ENCODE measurements at regions not wholly inside any gene's neighbourhood (a gene's known extent, or its start where the extent isn't known, plus 50 kb on each side); places are given as distances from the start of the nearest gene placed in this dataset.

- Histone ChIP-seq H3K36me3 (no peaks in the 10 kb centered on the region), H3K27me3 (no peaks in the 10 kb centered on the region), H3K9me3 (replicated peaks in 1 of 11) (peaks cover 0 to 5% (median 0%) of the 10 kb centered on the region in 11 experiments; a peak in 2 of 22 replicates), H3K4me2 (no peak overlapping the region), H4K20me1 (no peaks in the 10 kb centered on the region), H3K9ac (no peak overlapping the region), H3K4me3 (no peak overlapping the region), H3K27ac (no peak overlapping the region), H3K4me1 (no peaks in the 10 kb centered on the region)
- no peak for TF ChIP-seq Cebpa-rat (IDR thresholded peaks at IDR 0.05)
Observed at GRCh38 chr4:15294832-15295231, 133.0 kb upstream of the C1QTNF7 start.

- Histone ChIP-seq H3K36me3 (no peaks in the 10 kb centered on the region), H3K9me3 (replicated peaks in 1 of 11) (peaks cover 0 to 5% (median 0%) of the 10 kb centered on the region in 11 experiments; a peak in 2 of 22 replicates), H3K9ac (no peak overlapping the region), H3K27me3 (no peaks in the 10 kb centered on the region), H3K4me2 (no peak overlapping the region), H4K20me1 (no peaks in the 10 kb centered on the region), H3K4me1 (no peaks in the 10 kb centered on the region), H3K27ac (no peak overlapping the region), H3K4me3 (no peak overlapping the region)
- TF ChIP-seq Cebpa-rat (IDR thresholded peaks at IDR 0.05): no peak
Observed at GRCh38 chr4:15295421-15296162, 132.2 kb upstream of the C1QTNF7 start.

- Histone ChIP-seq H3K36me3 (no peaks in the 10 kb centered on the region), H3K4me1 (no peaks in the 10 kb centered on the region), H3K27ac (no peak overlapping the region), H3K4me3 (no peak overlapping the region), H3K27me3 (no peaks in the 10 kb centered on the region), H3K4me2 (no peak overlapping the region), H3K9ac (no peak overlapping the region), H4K20me1 (no peaks in the 10 kb centered on the region), H3K9me3 (replicated peaks in 1 of 11) (peaks cover 0 to 5% (median 0%) of the 10 kb centered on the region in 11 experiments; a peak in 2 of 22 replicates)
- TF ChIP-seq Cebpa-rat (IDR thresholded peaks at IDR 0.05): no peak
Observed at GRCh38 chr4:15297344-15297743, 130.5 kb upstream of the C1QTNF7 start.

GRCh38 chr4:15299627-15300026, 128.2 kb upstream of the C1QTNF7 start:
- Histone ChIP-seq H3K27me3 (no peaks in the 10 kb centered on the region), H3K9ac (no peak overlapping the region), H4K20me1 (no peaks in the 10 kb centered on the region), H3K36me3 (no peaks in the 10 kb centered on the region), H3K4me1 (no peaks in the 10 kb centered on the region), H3K4me3 (no peak overlapping the region), H3K4me2 (no peak overlapping the region), H3K9me3 (replicated peaks in 1 of 11) (peaks cover 0 to 5% (median 0%) of the 10 kb centered on the region in 11 experiments; a peak in 2 of 22 replicates), H3K27ac (no peak overlapping the region)
- no peak for TF ChIP-seq Cebpa-rat (IDR thresholded peaks at IDR 0.05)

- H3K9me3 ChIP-seq (replicated peaks in 1 of 11): peaks cover 0 to 3% (median 0%) of the 10 kb centered on the region in 11 experiments; a peak in 2 of 22 replicates
Observed at GRCh38 chr4:15303052-15303641, 124.7 kb upstream of the C1QTNF7 start.

GRCh38 chr4:15314974-15315373, 112.9 kb upstream of the C1QTNF7 start:
- H3K9ac ChIP-seq: no peak overlapping the region
- no peaks in the 10 kb centered on the region; a peak in 1 of 22 replicates for H3K36me3 ChIP-seq
- H3K9me3 ChIP-seq (replicated peaks in 1 of 11): peaks cover 9 to 21% (median 13%) of the 10 kb centered on the region in 11 experiments; a peak in 21 of 22 replicates
- no peaks in the 10 kb centered on the region for H3K4me1 ChIP-seq
- no peaks in the 10 kb centered on the region for H3K27me3 ChIP-seq
- no peak overlapping the region for H3K4me3 ChIP-seq
- no peak overlapping the region for H3K27ac ChIP-seq
- no peak for TF ChIP-seq Cebpa-rat (IDR thresholded peaks at IDR 0.05)
- no peaks in the 10 kb centered on the region for H4K20me1 ChIP-seq
- H3K4me2 ChIP-seq: no peak overlapping the region

More at GRCh38 chr4:15303052-15303641, 124.7 kb upstream of the C1QTNF7 start:
- H3K27ac ChIP-seq: no peak overlapping the region
- TF ChIP-seq Cebpa-rat (IDR thresholded peaks at IDR 0.05): no peak
- no peak overlapping the region for H3K4me3 ChIP-seq
- no peaks in the 10 kb centered on the region for H4K20me1 ChIP-seq
- no peak overlapping the region for H3K9ac ChIP-seq
- H3K4me1 ChIP-seq: no peaks in the 10 kb centered on the region
- no peaks in the 10 kb centered on the region for H3K27me3 ChIP-seq
- no peak overlapping the region for H3K4me2 ChIP-seq
- H3K36me3 ChIP-seq: no peaks in the 10 kb centered on the region

- no peaks in the 10 kb centered on the region for H3K4me1 ChIP-seq
Observed at GRCh38 chr4:15317246-15317645, 110.6 kb upstream of the C1QTNF7 start.

GRCh38 chr4:15318621-15319348, 109.0 kb upstream of the C1QTNF7 start:
- no peak overlapping the region for H3K4me3 ChIP-seq
- H3K9ac ChIP-seq: no peak overlapping the region

More at GRCh38 chr4:15317246-15317645, 110.6 kb upstream of the C1QTNF7 start:
- H3K4me3 ChIP-seq: no peak overlapping the region
- H3K9ac ChIP-seq: no peak overlapping the region
- no peaks in the 10 kb centered on the region for H3K9me3 ChIP-seq (replicated peaks in 1 of 11)
- H3K27me3 ChIP-seq: no peaks in the 10 kb centered on the region
- H3K27ac ChIP-seq: no peak overlapping the region
- H3K4me2 ChIP-seq: no peak overlapping the region
- TF ChIP-seq Cebpa-rat (IDR thresholded peaks at IDR 0.05): no peak
- H3K36me3 ChIP-seq: no peaks in the 10 kb centered on the region
- H4K20me1 ChIP-seq: no peaks in the 10 kb centered on the region

GRCh38 chr4:15320121-15320678, 107.6 kb upstream of the C1QTNF7 start:
- no peak for TF ChIP-seq Cebpa-rat (IDR thresholded peaks at IDR 0.05)
- H3K9me3 ChIP-seq (replicated peaks in 1 of 11): no peaks in the 10 kb centered on the region
- no peaks in the 10 kb centered on the region for H3K36me3 ChIP-seq

More at GRCh38 chr4:15318621-15319348, 109.0 kb upstream of the C1QTNF7 start:
- Histone ChIP-seq H3K4me1 (no peaks in the 10 kb centered on the region), H3K27ac (no peak overlapping the region), H3K27me3 (no peaks in the 10 kb centered on the region), H3K9me3 (replicated peaks in 1 of 11) (no peaks in the 10 kb centered on the region), H4K20me1 (no peaks in the 10 kb centered on the region), H3K4me2 (no peak overlapping the region), H3K36me3 (no peaks in the 10 kb centered on the region)
- TF ChIP-seq Cebpa-rat (IDR thresholded peaks at IDR 0.05): no peak

More at GRCh38 chr4:15320121-15320678, 107.6 kb upstream of the C1QTNF7 start:
- no peaks in the 10 kb centered on the region for H3K27me3 ChIP-seq
- no peaks in the 10 kb centered on the region for H4K20me1 ChIP-seq
- no peak overlapping the region for H3K4me2 ChIP-seq
- no peak overlapping the region for H3K4me3 ChIP-seq
- no peak overlapping the region for H3K9ac ChIP-seq
- H3K27ac ChIP-seq: no peak overlapping the region
- H3K4me1 ChIP-seq: no peaks in the 10 kb centered on the region
